Astrocyte (in vitro differentiated cells and primary cell): ENCODE measurements at regions not wholly inside any gene's neighbourhood (a gene's known extent, or its start where the extent isn't known, plus 50 kb on each side); places are given as distances from the start of the nearest gene placed in this dataset.

Source experiments
- DNase-seq: peaks from one replicate; pipeline ENCODE4 v3.0.0-alpha.2; 2010; ENCODE audit warnings: low read depth
- FAIRE-seq: peaks from 2 replicates; lab custom pipeline; 2011; peaks lifted over from hg19 to GRCh38; lab: Jason Lieb, UNC
- H2AFZ ChIP-seq: 2 replicates; pipeline ENCODE4 v1.6.0; 2012; ENCODE audit warnings: low read depth, low read length, inconsistent platforms
- H3K27ac ChIP-seq: 2 replicates; pipeline ENCODE4 v1.5.1; 2011; ENCODE audit warnings: low read depth, low read length, inconsistent platforms
- H3K27me3 ChIP-seq: 2 replicates; pipeline ENCODE4 v1.6.0; 2011; ENCODE audit warnings: low read length, inconsistent platforms; ENCODE audit not compliant: insufficient read depth
- H3K36me3 ChIP-seq: 2 replicates; pipeline ENCODE4 v1.5.1; 2011; ENCODE audit warnings: low read length, inconsistent platforms; ENCODE audit not compliant: insufficient read depth
- H3K4me1 ChIP-seq: 2 replicates; pipeline ENCODE4 v1.5.1; 2011; ENCODE audit warnings: low read length, inconsistent platforms; ENCODE audit not compliant: insufficient read depth
- H3K4me2 ChIP-seq: 2 replicates; pipeline ENCODE4 v1.6.0; 2012; ENCODE audit warnings: low read length, inconsistent platforms
- H3K4me3 ChIP-seq: 2 replicates; pipeline ENCODE4 v1.5.1; 2011; ENCODE audit warnings: low read depth, mild to moderate bottlenecking, low read length, inconsistent platforms; ENCODE audit not compliant: insufficient read depth
- H3K79me2 ChIP-seq: 2 replicates; pipeline ENCODE4 v1.6.0; 2012; ENCODE audit warnings: mild to moderate bottlenecking, low read length, inconsistent platforms; ENCODE audit not compliant: insufficient read depth
- H3K9ac ChIP-seq: 2 replicates; pipeline ENCODE4 v1.6.0; 2012; ENCODE audit warnings: mild to moderate bottlenecking, low read length, inconsistent platforms
- H3K9me3 ChIP-seq: 2 replicates; pipeline ENCODE4 v1.5.1; 2012; ENCODE audit warnings: low read depth, mild to moderate bottlenecking, low read length, inconsistent platforms; ENCODE audit not compliant: insufficient read depth
- H4K20me1 ChIP-seq: 2 replicates; pipeline ENCODE4 v1.6.0; 2012; ENCODE audit warnings: low read length, inconsistent platforms; ENCODE audit not compliant: insufficient read depth
- H3K27ac Mint-ChIP-seq: one replicate; pipeline ENCODE4 v1.8.0; 2021; ENCODE audit warnings: mild to moderate bottlenecking, mixed read lengths; ENCODE audit not compliant: unreplicated experiment
- H3K27me3 Mint-ChIP-seq: one replicate; pipeline ENCODE4 v1.8.0; 2021; ENCODE audit warnings: low read depth, mixed read lengths; ENCODE audit not compliant: unreplicated experiment
- H3K36me3 Mint-ChIP-seq: one replicate; pipeline ENCODE4 v1.8.0; 2021; ENCODE audit warnings: low read depth, mixed read lengths; ENCODE audit not compliant: unreplicated experiment
- H3K4me1 Mint-ChIP-seq: one replicate; pipeline ENCODE4 v1.8.0; 2021; ENCODE audit warnings: low read depth, mixed read lengths; ENCODE audit not compliant: unreplicated experiment
- H3K4me3 Mint-ChIP-seq: one replicate; pipeline ENCODE4 v1.8.0; 2021; ENCODE audit warnings: mild to moderate bottlenecking, moderate library complexity, mixed read lengths; ENCODE audit not compliant: unreplicated experiment
- H3K9me3 Mint-ChIP-seq: one replicate; pipeline ENCODE4 v1.8.0; 2021; ENCODE audit warnings: mild to moderate bottlenecking, mixed read lengths; ENCODE audit not compliant: unreplicated experiment
- EZH2 ChIP-seq: IDR thresholded peaks from 2 replicates; pipeline ENCODE4 v1.6.1; 2012; ENCODE audit warnings: mild to moderate bottlenecking, low read length, inconsistent platforms; ENCODE audit not compliant: insufficient read depth
- TF ChIP-seq, protein P1 (sequence below): IDR thresholded peaks from 2 replicates; pipeline ENCODE4 v1.5.1; 2011; ENCODE audit warnings: low read depth, mild to moderate bottlenecking, inconsistent platforms, low read length, moderate library complexity; ENCODE audit not compliant: insufficient read depth

- no peak overlapping the region for H3K27ac Mint-ChIP-seq
- H3K9ac ChIP-seq = no peak overlapping the region
- no peaks in the 10 kb centered on the region for H3K27me3 ChIP-seq
- H3K4me3 ChIP-seq = no peak overlapping the region
- H3K9me3 ChIP-seq = no peaks in the 10 kb centered on the region
- H3K4me2 ChIP-seq = no peak overlapping the region
- no peak overlapping the region for H3K27ac ChIP-seq
- no peaks in the 10 kb centered on the region for H3K36me3 ChIP-seq
- H3K27me3 Mint-ChIP-seq = no peaks in the 10 kb centered on the region
- no peak overlapping the region for H3K4me3 Mint-ChIP-seq
- H3K9me3 Mint-ChIP-seq = no peaks in the 10 kb centered on the region
- H2AFZ ChIP-seq = no peak overlapping the region
- H3K79me2 ChIP-seq = no peaks in the 10 kb centered on the region
- no peak for FAIRE-seq
- no peaks in the 10 kb centered on the region for H3K4me1 ChIP-seq
- TF ChIP-seq, protein P1, sequence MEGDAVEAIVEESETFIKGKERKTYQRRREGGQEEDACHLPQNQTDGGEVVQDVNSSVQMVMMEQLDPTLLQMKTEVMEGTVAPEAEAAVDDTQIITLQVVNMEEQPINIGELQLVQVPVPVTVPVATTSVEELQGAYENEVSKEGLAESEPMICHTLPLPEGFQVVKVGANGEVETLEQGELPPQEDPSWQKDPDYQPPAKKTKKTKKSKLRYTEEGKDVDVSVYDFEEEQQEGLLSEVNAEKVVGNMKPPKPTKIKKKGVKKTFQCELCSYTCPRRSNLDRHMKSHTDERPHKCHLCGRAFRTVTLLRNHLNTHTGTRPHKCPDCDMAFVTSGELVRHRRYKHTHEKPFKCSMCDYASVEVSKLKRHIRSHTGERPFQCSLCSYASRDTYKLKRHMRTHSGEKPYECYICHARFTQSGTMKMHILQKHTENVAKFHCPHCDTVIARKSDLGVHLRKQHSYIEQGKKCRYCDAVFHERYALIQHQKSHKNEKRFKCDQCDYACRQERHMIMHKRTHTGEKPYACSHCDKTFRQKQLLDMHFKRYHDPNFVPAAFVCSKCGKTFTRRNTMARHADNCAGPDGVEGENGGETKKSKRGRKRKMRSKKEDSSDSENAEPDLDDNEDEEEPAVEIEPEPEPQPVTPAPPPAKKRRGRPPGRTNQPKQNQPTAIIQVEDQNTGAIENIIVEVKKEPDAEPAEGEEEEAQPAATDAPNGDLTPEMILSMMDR = no peak
- no peak for TF ChIP-seq EZH2
- no peak for DNase-seq
- H4K20me1 ChIP-seq = no peaks in the 10 kb centered on the region
- no peaks in the 10 kb centered on the region for H3K36me3 Mint-ChIP-seq
- peaks cover 4% of the 10 kb centered on the region for H3K4me1 Mint-ChIP-seq
Measured at GRCh38 chr4:111675746-111676145, 469.5 kb upstream of the FAM241A start.

DNA sequence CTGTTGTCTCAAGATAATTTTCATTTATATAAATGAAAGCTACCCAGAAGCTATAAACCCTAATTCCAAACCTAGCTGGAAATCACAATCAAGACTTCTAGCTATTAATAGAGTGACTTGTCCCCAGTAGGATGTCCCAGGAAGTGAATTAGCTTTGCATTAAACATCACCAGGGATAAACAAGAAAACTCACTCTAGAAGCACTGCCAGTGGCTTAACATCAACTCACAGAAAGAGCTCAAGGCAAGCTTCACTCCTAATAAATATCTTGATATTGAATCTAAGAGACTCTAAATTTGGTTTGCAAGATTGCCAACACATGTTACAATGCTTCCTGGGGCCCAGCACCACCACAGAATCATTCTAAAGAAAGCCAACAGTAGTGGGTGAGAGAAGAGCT lies 468.7 kb upstream of the FAM241A start:
- no peak overlapping the region for H3K4me2 ChIP-seq
- Mint-ChIP-seq H3K4me1 (peaks cover 4% of the 10 kb centered on the region), H3K27ac (no peak overlapping the region), H3K36me3 (no peaks in the 10 kb centered on the region), H3K27me3 (no peaks in the 10 kb centered on the region), H3K4me3 (no peak overlapping the region), H3K9me3 (no peaks in the 10 kb centered on the region)
- FAIRE-seq = no peak
- DNase-seq = no peak
- H3K9me3 ChIP-seq = no peaks in the 10 kb centered on the region
- H4K20me1 ChIP-seq = no peaks in the 10 kb centered on the region
- H3K4me1 ChIP-seq = no peaks in the 10 kb centered on the region
- H3K27ac ChIP-seq = no peak overlapping the region
- no peaks in the 10 kb centered on the region for H3K79me2 ChIP-seq
- no peaks in the 10 kb centered on the region for H3K36me3 ChIP-seq
- TF ChIP-seq EZH2 = no peak
- TF ChIP-seq, protein P1 = no peak
- no peak overlapping the region for H3K9ac ChIP-seq
- no peak overlapping the region for H3K4me3 ChIP-seq
- H2AFZ ChIP-seq = no peak overlapping the region
- no peaks in the 10 kb centered on the region for H3K27me3 ChIP-seq

- Histone ChIP-seq H4K20me1 (no peaks in the 10 kb centered on the region), H3K79me2 (no peaks in the 10 kb centered on the region), H3K9me3 (no peaks in the 10 kb centered on the region), H3K4me1 (no peaks in the 10 kb centered on the region), H3K4me2 (peak overlapping the region; percentile 6), H3K4me3 (no peak overlapping the region), H3K9ac (no peak overlapping the region), H3K27ac (no peak overlapping the region), H3K27me3 (no peaks in the 10 kb centered on the region), H2AFZ (no peak overlapping the region), H3K36me3 (no peaks in the 10 kb centered on the region)
- no peak for TF ChIP-seq EZH2
- TF ChIP-seq, protein P1 = no peak
- H3K9me3 Mint-ChIP-seq = no peaks in the 10 kb centered on the region
- no peak for FAIRE-seq
- peak; percentile 72 for DNase-seq
- no peaks in the 10 kb centered on the region for H3K27me3 Mint-ChIP-seq
- H3K4me3 Mint-ChIP-seq = no peak overlapping the region
- no peak overlapping the region for H3K27ac Mint-ChIP-seq
- H3K36me3 Mint-ChIP-seq = no peaks in the 10 kb centered on the region
- peaks cover 4% of the 10 kb centered on the region for H3K4me1 Mint-ChIP-seq
Measured at GRCh38 chr4:111678479-111678878, 466.8 kb upstream of the FAM241A start.
